BLaER1 (cell line): ENCODE measurements at regions not wholly inside any gene's neighbourhood (a gene's known extent, or its start where the extent isn't known, plus 50 kb on each side); places are given as distances from the start of the nearest gene placed in this dataset.

ENCODE experiments used
- H3K27ac ChIP-seq: shearing (Covaris generic); formaldehyde crosslinking; 2 replicates; pipeline ENCODE4 v1.8.1; 2022
- H3K27me3 ChIP-seq: shearing (Covaris generic); formaldehyde crosslinking; 2 replicates; pipeline ENCODE4 v1.8.1; 2022
- H3K36me3 ChIP-seq: shearing (Covaris generic); formaldehyde crosslinking; 2 replicates; pipeline ENCODE4 v1.8.1; 2022
- H3K4me1 ChIP-seq: shearing (Covaris generic); formaldehyde crosslinking; 2 replicates; pipeline ENCODE4 v1.8.1; 2022
- H3K4me2 ChIP-seq: shearing (Covaris generic); formaldehyde crosslinking; 2 replicates; pipeline ENCODE4 v1.8.1; 2022
- H3K4me3 ChIP-seq: shearing (Covaris generic); formaldehyde crosslinking; 2 replicates; pipeline ENCODE4 v1.8.1; 2022
- H3K9ac ChIP-seq: shearing (Covaris generic); formaldehyde crosslinking; 2 replicates; pipeline ENCODE4 v1.8.1; 2022
- H3K9me3 ChIP-seq: shearing (Covaris generic); formaldehyde crosslinking; 2 replicates; pipeline ENCODE4 v1.8.1; 2022
- H4K20me1 ChIP-seq: shearing (Covaris generic); formaldehyde crosslinking; 2 replicates; pipeline ENCODE4 v1.8.1; 2022
- Cebpa-rat ChIP-seq: shearing (Covaris generic); IDR thresholded peaks from 2 replicates; pipeline ENCODE4 v1.8.1; 2022

GRCh38 chr1:13943055-13943454 lies 243.1 kb downstream of the PRDM2 start:
- no peaks in the 10 kb centered on the region for H4K20me1 ChIP-seq
- no peak overlapping the region for H3K4me3 ChIP-seq
- peaks cover 12% of the 10 kb centered on the region; the same call in 1 of the 2 replicates for H3K9me3 ChIP-seq
- TF ChIP-seq Cebpa-rat = no peak
- no peak overlapping the region for H3K4me2 ChIP-seq
- no peak overlapping the region for H3K9ac ChIP-seq
- H3K27me3 ChIP-seq = no peaks in the 10 kb centered on the region
- H3K36me3 ChIP-seq = no peaks in the 10 kb centered on the region
- peaks cover 5% of the 10 kb centered on the region; the same call in 1 of the 2 replicates for H3K4me1 ChIP-seq
- no peak overlapping the region for H3K27ac ChIP-seq

GRCh38 chr1:13945856-13946255 lies 245.9 kb downstream of the PRDM2 start:
- Histone ChIP-seq H3K4me3 (no peak overlapping the region), H3K27ac (no peak overlapping the region), H3K9me3 (peaks cover 12% of the 10 kb centered on the region; the same call in 1 of the 2 replicates), H3K4me1 (peaks cover 5% of the 10 kb centered on the region; the same call in 1 of the 2 replicates), H3K27me3 (no peaks in the 10 kb centered on the region), H3K36me3 (no peaks in the 10 kb centered on the region), H3K4me2 (no peak overlapping the region), H3K9ac (no peak overlapping the region), H4K20me1 (no peaks in the 10 kb centered on the region)
- no peak for TF ChIP-seq Cebpa-rat

- Histone ChIP-seq H3K4me2 (no peak overlapping the region), H3K36me3 (no peaks in the 10 kb centered on the region), H3K4me3 (no peak overlapping the region), H3K4me1 (no peaks in the 10 kb centered on the region), H3K27me3 (no peaks in the 10 kb centered on the region), H3K27ac (no peak overlapping the region), H3K9ac (no peak overlapping the region), H4K20me1 (no peaks in the 10 kb centered on the region), H3K9me3 (peaks cover 6% of the 10 kb centered on the region; the same call in 1 of the 2 replicates)
- TF ChIP-seq Cebpa-rat = no peak
Observed at GRCh38 chr1:13947658-13948057, 247.7 kb downstream of the PRDM2 start.

GRCh38 chr1:13948396-13948795 lies 248.4 kb downstream of the PRDM2 start:
- no peak for TF ChIP-seq Cebpa-rat
- Histone ChIP-seq H3K27ac (no peak overlapping the region), H3K4me3 (no peak overlapping the region), H3K9me3 (no peaks in the 10 kb centered on the region), H3K4me2 (no peak overlapping the region), H4K20me1 (no peaks in the 10 kb centered on the region), H3K36me3 (no peaks in the 10 kb centered on the region), H3K9ac (no peak overlapping the region), H3K27me3 (no peaks in the 10 kb centered on the region), H3K4me1 (no peaks in the 10 kb centered on the region)

- H3K27ac ChIP-seq = no peak overlapping the region
- H3K4me3 ChIP-seq = no peak overlapping the region
- no peaks in the 10 kb centered on the region for H3K36me3 ChIP-seq
Observed at GRCh38 chr1:13948888-13949391, 249.0 kb downstream of the PRDM2 start.

GRCh38 chr1:13949546-13949945 lies 249.6 kb downstream of the PRDM2 start:
- Histone ChIP-seq H3K9me3 (no peaks in the 10 kb centered on the region), H3K4me1 (no peaks in the 10 kb centered on the region), H3K36me3 (no peaks in the 10 kb centered on the region), H4K20me1 (no peaks in the 10 kb centered on the region), H3K4me3 (no peak overlapping the region), H3K4me2 (no peak overlapping the region), H3K9ac (no peak overlapping the region), H3K27me3 (no peaks in the 10 kb centered on the region), H3K27ac (no peak overlapping the region)
- TF ChIP-seq Cebpa-rat = no peak

More at GRCh38 chr1:13948888-13949391, 249.0 kb downstream of the PRDM2 start:
- Histone ChIP-seq H3K9me3 (no peaks in the 10 kb centered on the region), H3K4me2 (no peak overlapping the region), H3K27me3 (no peaks in the 10 kb centered on the region), H3K9ac (no peak overlapping the region), H4K20me1 (no peaks in the 10 kb centered on the region), H3K4me1 (no peaks in the 10 kb centered on the region)
- TF ChIP-seq Cebpa-rat = no peak

GRCh38 chr1:13950637-13951036 lies 250.6 kb downstream of the PRDM2 start:
- H3K9ac ChIP-seq = no peak overlapping the region
- H3K27me3 ChIP-seq = no peaks in the 10 kb centered on the region

GRCh38 chr1:13951793-13952751 lies 252.1 kb downstream of the PRDM2 start:
- Histone ChIP-seq H3K4me1 (no peaks in the 10 kb centered on the region), H3K9me3 (no peaks in the 10 kb centered on the region), H4K20me1 (no peaks in the 10 kb centered on the region), H3K4me3 (no peak overlapping the region), H3K27ac (no peak overlapping the region), H3K36me3 (no peaks in the 10 kb centered on the region), H3K4me2 (no peak overlapping the region), H3K27me3 (no peaks in the 10 kb centered on the region), H3K9ac (no peak overlapping the region)
- no peak for TF ChIP-seq Cebpa-rat

More at GRCh38 chr1:13950637-13951036, 250.6 kb downstream of the PRDM2 start:
- no peak overlapping the region for H3K27ac ChIP-seq
- no peaks in the 10 kb centered on the region for H3K9me3 ChIP-seq
- TF ChIP-seq Cebpa-rat = no peak
- no peaks in the 10 kb centered on the region for H3K4me1 ChIP-seq
- no peak overlapping the region for H3K4me2 ChIP-seq
- no peak overlapping the region for H3K4me3 ChIP-seq
- H3K36me3 ChIP-seq = no peaks in the 10 kb centered on the region
- H4K20me1 ChIP-seq = no peaks in the 10 kb centered on the region

- no peaks in the 10 kb centered on the region for H3K36me3 ChIP-seq
- H3K4me2 ChIP-seq = no peak overlapping the region
- no peak overlapping the region for H3K9ac ChIP-seq
- no peaks in the 10 kb centered on the region for H3K27me3 ChIP-seq
- H4K20me1 ChIP-seq = no peaks in the 10 kb centered on the region
- no peak overlapping the region for H3K4me3 ChIP-seq
- no peak overlapping the region for H3K27ac ChIP-seq
- H3K4me1 ChIP-seq = no peaks in the 10 kb centered on the region
- no peaks in the 10 kb centered on the region for H3K9me3 ChIP-seq
- no peak for TF ChIP-seq Cebpa-rat
Observed at GRCh38 chr1:13952985-13953384, 253.0 kb downstream of the PRDM2 start.

GRCh38 chr1:13956393-13956792 lies 256.4 kb downstream of the PRDM2 start:
- no peak overlapping the region for H3K4me2 ChIP-seq
- no peaks in the 10 kb centered on the region for H4K20me1 ChIP-seq
- no peak overlapping the region for H3K27ac ChIP-seq
- H3K36me3 ChIP-seq = no peaks in the 10 kb centered on the region
- H3K9me3 ChIP-seq = no peaks in the 10 kb centered on the region
- no peaks in the 10 kb centered on the region for H3K27me3 ChIP-seq
- H3K4me3 ChIP-seq = no peak overlapping the region
- H3K9ac ChIP-seq = no peak overlapping the region
- TF ChIP-seq Cebpa-rat = no peak
- no peaks in the 10 kb centered on the region for H3K4me1 ChIP-seq
